Fibroblast of mammary gland (primary cell): ENCODE measurements at regions not wholly inside any gene's neighbourhood (a gene's known extent, or its start where the extent isn't known, plus 50 kb on each side); places are given as distances from the start of the nearest gene placed in this dataset.
"Not testable (repeated sequence)": the region's sequence is repeated elsewhere in the genome, so short reads cannot be mapped to it uniquely, and the experiment has no call there.

Experiments
- DNase-seq: peaks from one replicate; pipeline ENCODE4 v3.0.0-alpha.2; 2010; ENCODE audit warnings: low read depth
- H3K4me3 ChIP-seq: 2 replicates; pipeline ENCODE4 v1.5.1; 2011; ENCODE audit warnings: low read depth, mild to moderate bottlenecking, low read length, moderate library complexity; ENCODE audit not compliant: control insufficient read depth
- CTCF ChIP-seq: conservative IDR thresholded peaks from 2 replicates; pipeline ENCODE4 v1.5.1; 2011; ENCODE audit warnings: low read depth, low read length, inconsistent platforms; ENCODE audit not compliant: control insufficient read depth, insufficient read depth

- peak; percentile 0 for DNase-seq
- no peak overlapping the region for H3K4me3 ChIP-seq
- TF ChIP-seq CTCF: no peak
Measured at GRCh38 chr1:213419401-213420030, 368.5 kb downstream of the RPS6KC1 start.

GRCh38 chr1:213421178-213421577 lies 370.1 kb downstream of the RPS6KC1 start:
- DNase-seq, H3K4me3 ChIP-seq: not testable (repeated sequence)

GRCh38 chr1:213423041-213423440 lies 372.0 kb downstream of the RPS6KC1 start:
- no peak for TF ChIP-seq CTCF
- H3K4me3 ChIP-seq: no peak overlapping the region
- no peak for DNase-seq

GRCh38 chr1:213423605-213424004 lies 372.6 kb downstream of the RPS6KC1 start:
- H3K4me3 ChIP-seq: no peak overlapping the region
- DNase-seq: no peak
- no peak for TF ChIP-seq CTCF

- TF ChIP-seq CTCF: no peak
- DNase-seq: no peak
- no peak overlapping the region for H3K4me3 ChIP-seq
Measured at GRCh38 chr1:213425376-213426030, 374.5 kb downstream of the RPS6KC1 start.

GRCh38 chr1:213429642-213430041 lies 378.6 kb downstream of the RPS6KC1 start:
- DNase-seq: no peak
- no peak for TF ChIP-seq CTCF
- no peak overlapping the region for H3K4me3 ChIP-seq

GRCh38 chr1:213435715-213436114 lies 384.7 kb downstream of the RPS6KC1 start:
- no peak overlapping the region for H3K4me3 ChIP-seq
- no peak for DNase-seq

More at GRCh38 chr1:213435715-213436114, 384.7 kb downstream of the RPS6KC1 start:
- TF ChIP-seq CTCF: no peak
